Esophagus squamous epithelium (tissue), 5 donors: ENCODE measurements at regions not wholly inside any gene's neighbourhood (a gene's known extent, or its start where the extent isn't known, plus 50 kb on each side); places are given as distances from the start of the nearest gene placed in this dataset.

Source experiments
- DNase-seq: peaks from one replicate; lab custom pipeline; 2025; lab: John Stamatoyannopoulos, UW
- H3K27ac ChIP-seq, 4 donors: fragments of 200-600 bp; sonication (generic); one replicate each; pipeline ENCODE4 v1.5.1; 2016 to 2019; ENCODE audit warnings: mild to moderate bottlenecking in 1 of 4
- H3K27me3 ChIP-seq, 4 donors: fragments of 200-600 bp; sonication (generic); 1 replicate in 3 of 4; 2 replicates in 1 of 4; pipeline versions ENCODE4 v1.5.1 to v1.6.0; 2017 to 2021; ENCODE audit warnings: antibody characterized with exemption in 1 of 4
- H3K36me3 ChIP-seq, 3 donors: fragments of 200-600 bp; sonication (generic); one replicate each; pipeline ENCODE4 v1.5.1; 2016 to 2019
- H3K4me1 ChIP-seq, 3 donors: fragments of 200-600 bp; sonication (generic); one replicate each; pipeline ENCODE4 v1.5.1; 2017 to 2019
- H3K4me3 ChIP-seq, 4 donors: fragments of 200-600 bp; sonication (generic); 1 replicate in 3 of 4; 2 replicates in 1 of 4; pipeline ENCODE4 v1.5.1; 2016 to 2019; ENCODE audit warnings: mild to moderate bottlenecking in 2 of 4, moderate library complexity in 1 of 4
- H3K9me3 ChIP-seq, 3 donors: fragments of 200-600 bp; sonication (generic); one replicate each; pipeline ENCODE4 v1.5.1; 2016 to 2019
- POLR2A ChIP-seq, 4 donors: fragments of 450-650 bp; IDR thresholded peaks; one replicate each; pipeline ENCODE4 v1.6.1; 2017; ENCODE audit warnings: antibody characterized with exemption in 4 of 4, mild to moderate bottlenecking in 4 of 4, moderate library complexity in 3 of 4
- WGBS, 2 donors: methylation state at CpG; one replicate each; pipeline ENCODE4 v1.1.5; 2018; 5-methylcytosine and 5-hydroxymethylcytosine counted together
- intact Hi-C: fragments of 100-400 bp; cut with DNase I; formaldehyde crosslinking; loops from one replicate; pipeline ENCODE4 v1.15.0; 2022
- TF ChIP-seq, protein P1 (sequence below), 6 experiments: fragments of 450-650 bp in 4 of 6; fragments of 200-600 bp in 2 of 6; sonication (generic) in 2 of 6; IDR thresholded peaks; one replicate each; pipeline ENCODE4 v1.5.1; 2016 to 2019; ENCODE audit warnings: antibody characterized with exemption in 6 of 6, mild to moderate bottlenecking in 4 of 6, moderate library complexity in 4 of 6
- donor health status: DM: yes; HTN: yes; CAD: no.

DNA sequence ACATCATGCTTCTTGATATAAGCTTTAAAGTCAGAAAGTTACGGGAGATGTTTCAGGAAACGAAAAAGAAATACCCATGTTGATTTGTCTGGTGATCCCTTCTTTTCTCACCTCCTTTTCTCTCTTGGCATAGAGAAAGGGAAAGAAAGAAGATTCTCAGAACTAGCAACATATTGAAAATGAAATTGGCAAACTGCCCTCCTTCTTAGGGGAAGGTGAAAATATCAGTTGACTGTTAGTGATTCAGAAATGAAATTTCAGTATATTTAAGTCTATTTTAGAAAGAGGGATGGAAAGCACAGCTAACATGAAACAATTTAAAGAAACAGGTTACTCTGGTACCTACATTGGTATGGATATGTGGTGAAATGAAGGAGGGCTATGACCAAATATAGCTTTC lies 918.1 kb downstream of the METTL15 start:
- intact Hi-C loops, result no loop called here

DNA sequence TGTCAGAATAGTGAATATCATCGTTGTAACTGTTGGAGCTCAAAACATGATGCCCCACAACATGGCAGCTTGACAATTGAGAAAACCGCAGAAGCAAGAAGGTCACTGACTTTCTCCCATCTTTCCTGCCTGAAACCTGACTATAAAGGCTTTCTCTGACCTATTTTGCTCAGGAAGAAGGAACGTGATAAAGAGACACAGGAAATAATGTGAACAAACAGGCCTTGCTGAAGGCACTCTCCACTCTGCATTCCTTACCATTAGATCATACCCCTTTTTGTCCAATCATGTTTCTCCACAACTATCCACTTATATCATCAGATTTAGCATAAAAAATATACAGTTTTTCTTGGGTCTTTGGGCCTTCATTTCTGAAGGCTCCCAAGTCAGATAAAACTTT lies 916.8 kb downstream of the METTL15 start:
- Histone ChIP-seq H3K27ac (no peak overlapping the region), H3K4me3 (no peak overlapping the region), H3K4me1 (no peaks in the 10 kb centered on the region), H3K36me3 (no peaks in the 10 kb centered on the region), H3K9me3 (no peaks in the 10 kb centered on the region), H3K27me3 (no peaks in the 10 kb centered on the region)
- intact Hi-C loops, result no loop called here
- no peak for TF ChIP-seq POLR2A (IDR thresholded peaks at IDR 0.05)
- TF ChIP-seq, protein P1, sequence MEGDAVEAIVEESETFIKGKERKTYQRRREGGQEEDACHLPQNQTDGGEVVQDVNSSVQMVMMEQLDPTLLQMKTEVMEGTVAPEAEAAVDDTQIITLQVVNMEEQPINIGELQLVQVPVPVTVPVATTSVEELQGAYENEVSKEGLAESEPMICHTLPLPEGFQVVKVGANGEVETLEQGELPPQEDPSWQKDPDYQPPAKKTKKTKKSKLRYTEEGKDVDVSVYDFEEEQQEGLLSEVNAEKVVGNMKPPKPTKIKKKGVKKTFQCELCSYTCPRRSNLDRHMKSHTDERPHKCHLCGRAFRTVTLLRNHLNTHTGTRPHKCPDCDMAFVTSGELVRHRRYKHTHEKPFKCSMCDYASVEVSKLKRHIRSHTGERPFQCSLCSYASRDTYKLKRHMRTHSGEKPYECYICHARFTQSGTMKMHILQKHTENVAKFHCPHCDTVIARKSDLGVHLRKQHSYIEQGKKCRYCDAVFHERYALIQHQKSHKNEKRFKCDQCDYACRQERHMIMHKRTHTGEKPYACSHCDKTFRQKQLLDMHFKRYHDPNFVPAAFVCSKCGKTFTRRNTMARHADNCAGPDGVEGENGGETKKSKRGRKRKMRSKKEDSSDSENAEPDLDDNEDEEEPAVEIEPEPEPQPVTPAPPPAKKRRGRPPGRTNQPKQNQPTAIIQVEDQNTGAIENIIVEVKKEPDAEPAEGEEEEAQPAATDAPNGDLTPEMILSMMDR (IDR thresholded peaks at IDR 0.05), result no peak
- WGBS, 2 donors, result 53 to 57% methylated on average over 3 of the region's 3 CpGs
- no peak for DNase-seq

More for the DNA sequence above, 918.1 kb downstream of the METTL15 start:
- no peak for DNase-seq
- no peaks in the 10 kb centered on the region for H3K9me3 ChIP-seq
- no peaks in the 10 kb centered on the region for H3K27me3 ChIP-seq
- 67 to 89% methylated on average over 2 of the region's 2 CpGs for WGBS, 2 donors
- H3K4me1 ChIP-seq, result no peaks in the 10 kb centered on the region
- H3K36me3 ChIP-seq, result no peaks in the 10 kb centered on the region
- H3K27ac ChIP-seq, result no peak overlapping the region
- no peak for TF ChIP-seq POLR2A (IDR thresholded peaks at IDR 0.05)
- TF ChIP-seq, protein P1 (IDR thresholded peaks at IDR 0.05), result no peak
- no peak overlapping the region for H3K4me3 ChIP-seq

DNA sequence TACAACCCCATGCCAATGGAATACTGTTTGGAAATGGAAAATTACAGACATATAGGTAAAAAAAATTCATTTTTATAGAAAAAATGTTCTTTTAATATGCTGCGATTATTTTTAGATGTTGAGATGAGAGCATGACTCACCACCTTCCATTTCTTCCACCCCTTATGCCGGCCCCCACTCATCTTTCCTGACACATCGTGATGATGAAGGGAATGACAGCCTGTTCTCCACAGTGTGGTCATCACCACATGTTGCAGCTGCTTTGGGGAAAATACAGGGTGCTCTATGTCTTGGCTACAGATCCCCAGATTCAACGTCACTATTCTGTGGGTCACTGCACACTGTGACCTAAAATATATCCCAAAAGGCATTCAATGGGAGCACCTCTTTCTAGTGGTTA lies 916.2 kb downstream of the METTL15 start:
- Histone ChIP-seq H3K4me1 (no peaks in the 10 kb centered on the region), H3K36me3 (no peaks in the 10 kb centered on the region), H3K4me3 (no peak overlapping the region), H3K27ac (no peak overlapping the region), H3K9me3 (no peaks in the 10 kb centered on the region), H3K27me3 (no peaks in the 10 kb centered on the region)
- 76 to 84% methylated on average over 4 of the region's 4 CpGs for WGBS, 2 donors
- TF ChIP-seq, protein P1 (IDR thresholded peaks at IDR 0.05), result no peak
- TF ChIP-seq POLR2A (IDR thresholded peaks at IDR 0.05), result no peak
- DNase-seq, result no peak
- intact Hi-C loops, result no loop called here

DNA sequence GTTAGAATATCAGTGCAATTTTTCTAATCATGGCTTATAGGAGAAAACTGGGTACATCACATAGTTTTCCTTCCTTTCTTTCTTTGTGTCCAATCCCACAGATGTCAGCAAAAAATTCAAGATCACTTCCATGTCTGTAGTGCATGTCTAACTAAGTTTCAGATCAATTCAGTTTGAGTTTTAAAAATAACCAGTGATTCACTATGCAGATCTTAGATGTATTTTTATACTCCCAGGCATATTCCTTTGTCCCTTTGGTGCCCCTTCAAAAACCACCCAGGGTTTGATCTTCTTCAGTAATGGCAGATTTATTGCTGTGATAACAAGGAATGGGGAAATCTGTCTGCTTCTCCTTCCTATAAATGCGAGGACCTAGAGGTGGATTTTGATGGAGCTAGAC lies 915.6 kb downstream of the METTL15 start:
- no peaks in the 10 kb centered on the region for H3K27me3 ChIP-seq
- H3K4me3 ChIP-seq, result no peak overlapping the region
- intact Hi-C loops, result no loop called here
- H3K27ac ChIP-seq, result no peak overlapping the region
- 71 to 73% methylated on average over 1 of the region's 1 CpG for WGBS, 2 donors
- no peaks in the 10 kb centered on the region for H3K9me3 ChIP-seq
- TF ChIP-seq, protein P1 (IDR thresholded peaks at IDR 0.05), result no peak
- no peak for TF ChIP-seq POLR2A (IDR thresholded peaks at IDR 0.05)
- no peak for DNase-seq
- H3K36me3 ChIP-seq, result no peaks in the 10 kb centered on the region
- no peaks in the 10 kb centered on the region for H3K4me1 ChIP-seq

DNA sequence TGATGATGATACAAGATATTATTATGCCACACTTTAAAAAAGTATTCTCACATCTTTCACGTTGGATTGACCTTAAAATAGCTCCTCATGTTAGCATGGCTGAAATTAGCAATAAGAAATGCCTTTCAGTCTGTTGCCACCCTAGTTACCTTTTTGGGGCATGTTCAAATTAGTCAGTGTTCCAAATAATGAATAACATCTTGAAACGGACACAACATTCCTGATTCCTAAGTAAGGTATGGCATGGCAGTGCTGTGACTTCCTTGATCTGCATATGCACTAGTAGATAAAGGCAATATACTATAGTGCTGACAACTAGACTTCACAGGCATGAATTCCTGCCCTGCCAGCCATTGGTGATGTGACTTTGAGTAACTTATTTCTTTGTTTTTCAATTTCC lies 914.5 kb downstream of the METTL15 start:
- DNase-seq, result no peak
- Histone ChIP-seq H3K9me3 (no peaks in the 10 kb centered on the region), H3K36me3 (no peaks in the 10 kb centered on the region), H3K27me3 (no peaks in the 10 kb centered on the region), H3K27ac (no peak overlapping the region), H3K4me3 (no peak overlapping the region), H3K4me1 (no peaks in the 10 kb centered on the region)
- 30 to 44% methylated on average over 2 of the region's 2 CpGs for WGBS, 2 donors
- intact Hi-C loops, result no loop called here
- no peak for TF ChIP-seq POLR2A (IDR thresholded peaks at IDR 0.05)
- TF ChIP-seq, protein P1 (IDR thresholded peaks at IDR 0.05), result no peak
